ENCODE measurements at regions not wholly inside any gene's neighbourhood (a gene's known extent, or its start where the extent isn't known, plus 50 kb on each side); places are given as distances from the start of the nearest gene placed in this dataset.

GRCh38 chr6:18684343-18684742 is 297.2 kb downstream of the RNF144B start:
- TF ChIP-seq CTCF (IDR thresholded peaks at IDR 0.05; ENCODE audit: low read length) (no peak), EZH2 (IDR thresholded peaks at IDR 0.05; ENCODE audit: borderline replicate concordance, low read length) (no peak)

All from OCI-LY1 (cell line).